WERI-Rb-1 (cell line): ENCODE measurements at regions not wholly inside any gene's neighbourhood (a gene's known extent, or its start where the extent isn't known, plus 50 kb on each side); places are given as distances from the start of the nearest gene placed in this dataset.

Experiments used
- DNase-seq: peaks from one replicate; pipeline ENCODE4 v3.0.0-alpha.2; 2020
- H3K27ac ChIP-seq: fragments of 250-450 bp; sonication (Bioruptor Pico); 2 replicates; pipeline ENCODE4 v1.5.1; 2020; ENCODE audit warnings: mild to moderate bottlenecking, moderate library complexity
- H3K27me3 ChIP-seq: fragments of 250-450 bp; sonication (Bioruptor Pico); 2 replicates; pipeline ENCODE4 v1.5.1; 2021; ENCODE audit warnings: mild to moderate bottlenecking, low read depth, moderate library complexity; ENCODE audit not compliant: insufficient read depth, severe bottlenecking
- H3K36me3 ChIP-seq: fragments of 250-450 bp; sonication (Bioruptor Pico); 2 replicates; pipeline ENCODE4 v1.5.1; 2020; ENCODE audit warnings: mild to moderate bottlenecking, moderate library complexity
- H3K4me3 ChIP-seq: 2 replicates; pipeline ENCODE4 v1.5.1; 2011; ENCODE audit warnings: low read depth, mild to moderate bottlenecking, control low read depth, low read length
- H3K9me3 ChIP-seq: fragments of 250-450 bp; sonication (Bioruptor Pico); 2 replicates; pipeline ENCODE4 v1.5.1; 2021; ENCODE audit warnings: mild to moderate bottlenecking, moderate library complexity; ENCODE audit not compliant: severe bottlenecking
- TF ChIP-seq, protein P1 (sequence below): IDR thresholded peaks from 2 replicates; pipeline ENCODE4 v1.5.1; 2011; ENCODE audit warnings: low read depth, mild to moderate bottlenecking, control low read depth, inconsistent platforms, low read length

DNA sequence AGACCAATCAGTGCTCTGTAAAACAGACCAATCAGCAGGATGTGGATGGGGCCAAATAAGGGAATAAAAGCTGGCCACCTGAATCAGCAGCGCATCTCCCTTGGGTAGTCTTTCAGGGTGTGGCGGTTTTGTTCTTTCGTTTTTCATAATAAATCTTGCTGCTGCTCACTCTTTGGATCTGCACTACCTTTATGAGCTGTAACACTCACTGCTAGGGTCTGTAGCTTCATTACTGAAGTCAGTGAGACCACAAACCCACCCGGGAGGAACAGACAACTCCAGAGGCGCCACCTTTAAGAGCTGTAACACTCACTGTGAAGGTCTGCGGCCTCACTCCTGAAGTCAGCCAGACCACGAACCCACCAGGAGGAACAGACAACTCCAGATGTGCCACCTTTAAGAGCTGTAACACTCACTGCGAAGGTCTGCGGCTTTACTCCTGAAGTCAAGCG lies 175.5 kb upstream of the PDGFD start:
- H3K27ac ChIP-seq: no peak overlapping the region
- H3K9me3 ChIP-seq: no peaks in the 10 kb centered on the region
- no peak for DNase-seq

GRCh38 chr11:104338186-104338585 lies 174.2 kb upstream of the PDGFD start:
- TF ChIP-seq, protein P1, sequence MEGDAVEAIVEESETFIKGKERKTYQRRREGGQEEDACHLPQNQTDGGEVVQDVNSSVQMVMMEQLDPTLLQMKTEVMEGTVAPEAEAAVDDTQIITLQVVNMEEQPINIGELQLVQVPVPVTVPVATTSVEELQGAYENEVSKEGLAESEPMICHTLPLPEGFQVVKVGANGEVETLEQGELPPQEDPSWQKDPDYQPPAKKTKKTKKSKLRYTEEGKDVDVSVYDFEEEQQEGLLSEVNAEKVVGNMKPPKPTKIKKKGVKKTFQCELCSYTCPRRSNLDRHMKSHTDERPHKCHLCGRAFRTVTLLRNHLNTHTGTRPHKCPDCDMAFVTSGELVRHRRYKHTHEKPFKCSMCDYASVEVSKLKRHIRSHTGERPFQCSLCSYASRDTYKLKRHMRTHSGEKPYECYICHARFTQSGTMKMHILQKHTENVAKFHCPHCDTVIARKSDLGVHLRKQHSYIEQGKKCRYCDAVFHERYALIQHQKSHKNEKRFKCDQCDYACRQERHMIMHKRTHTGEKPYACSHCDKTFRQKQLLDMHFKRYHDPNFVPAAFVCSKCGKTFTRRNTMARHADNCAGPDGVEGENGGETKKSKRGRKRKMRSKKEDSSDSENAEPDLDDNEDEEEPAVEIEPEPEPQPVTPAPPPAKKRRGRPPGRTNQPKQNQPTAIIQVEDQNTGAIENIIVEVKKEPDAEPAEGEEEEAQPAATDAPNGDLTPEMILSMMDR: no peak
- Histone ChIP-seq H3K27me3 (no peaks in the 10 kb centered on the region), H3K36me3 (no peaks in the 10 kb centered on the region), H3K9me3 (no peaks in the 10 kb centered on the region), H3K4me3 (no peak overlapping the region), H3K27ac (no peak overlapping the region)
- no peak for DNase-seq

More for the DNA sequence above, 175.5 kb upstream of the PDGFD start:
- no peak overlapping the region for H3K4me3 ChIP-seq
- H3K27me3 ChIP-seq: no peaks in the 10 kb centered on the region
- H3K36me3 ChIP-seq: no peaks in the 10 kb centered on the region
- TF ChIP-seq, protein P1: no peak

DNA sequence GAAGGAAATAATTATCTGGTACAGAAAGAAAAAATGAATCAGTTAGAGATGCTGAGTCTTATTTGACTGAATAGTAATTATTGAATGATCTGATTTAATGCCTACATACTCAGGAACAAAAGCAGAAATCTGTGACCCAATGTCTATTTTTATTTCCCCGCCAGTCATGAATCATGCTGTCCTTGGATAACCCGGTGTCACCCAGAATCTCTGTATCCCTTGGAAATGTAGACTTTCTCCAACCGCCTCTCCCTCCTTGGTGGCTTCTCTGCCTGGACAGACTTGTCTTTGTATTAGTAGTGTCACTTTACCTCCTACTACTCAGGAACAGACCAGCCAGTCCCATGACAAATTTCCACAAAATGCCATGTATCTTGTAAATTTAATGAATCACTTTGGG lies 173.3 kb upstream of the PDGFD start:
- H3K9me3 ChIP-seq: no peaks in the 10 kb centered on the region
- TF ChIP-seq, protein P1: no peak
- DNase-seq: no peak
- no peak overlapping the region for H3K27ac ChIP-seq
- no peaks in the 10 kb centered on the region for H3K36me3 ChIP-seq
- no peaks in the 10 kb centered on the region for H3K27me3 ChIP-seq
- H3K4me3 ChIP-seq: no peak overlapping the region

GRCh38 chr11:104333977-104334376 lies 170.0 kb upstream of the PDGFD start:
- Histone ChIP-seq H3K4me3 (no peak overlapping the region), H3K27me3 (no peaks in the 10 kb centered on the region), H3K27ac (no peak overlapping the region), H3K36me3 (no peaks in the 10 kb centered on the region), H3K9me3 (no peaks in the 10 kb centered on the region)
- DNase-seq: peak; percentile 35
- TF ChIP-seq, protein P1: peak; percentile 35; the same call in 1 of the 2 replicates

GRCh38 chr11:104332110-104332509 lies 168.2 kb upstream of the PDGFD start:
- DNase-seq: peak; percentile 43
- TF ChIP-seq, protein P1: peak; percentile 72
- H3K9me3 ChIP-seq: no peaks in the 10 kb centered on the region
- no peaks in the 10 kb centered on the region for H3K36me3 ChIP-seq
- H3K27me3 ChIP-seq: no peaks in the 10 kb centered on the region
- no peak overlapping the region for H3K27ac ChIP-seq
- no peak overlapping the region for H3K4me3 ChIP-seq

DNA sequence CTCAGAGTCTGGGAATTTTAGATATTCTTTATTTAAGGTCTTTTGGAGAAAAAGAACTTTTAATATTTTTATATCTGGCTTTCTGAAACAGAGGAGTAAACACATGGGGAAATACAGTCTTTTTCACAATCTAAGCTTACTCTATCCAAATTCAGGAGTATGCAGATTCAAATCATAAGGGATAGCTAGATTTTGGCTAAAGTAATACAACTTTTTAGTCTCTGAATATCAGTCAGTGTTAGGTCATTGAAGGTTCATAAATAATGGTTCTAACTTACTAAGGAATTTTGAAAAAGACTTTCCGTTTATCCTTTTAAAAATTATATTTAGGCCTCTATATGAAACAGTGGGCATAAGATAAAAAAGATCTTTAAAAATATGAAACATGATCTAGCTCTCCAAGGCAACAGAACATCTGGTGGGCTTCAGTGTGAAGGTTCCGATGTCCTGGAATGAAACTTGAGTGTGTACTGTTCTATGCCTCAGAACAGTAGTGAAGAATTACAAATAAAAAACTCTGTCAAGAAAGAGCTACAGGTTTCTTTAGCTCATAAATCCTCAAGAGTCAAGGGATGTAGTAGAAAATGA lies 165.2 kb upstream of the PDGFD start:
- Histone ChIP-seq H3K27ac (no peak overlapping the region), H3K36me3 (no peaks in the 10 kb centered on the region), H3K27me3 (no peaks in the 10 kb centered on the region), H3K9me3 (no peaks in the 10 kb centered on the region), H3K4me3 (no peak overlapping the region)
- TF ChIP-seq, protein P1: no peak
- no peak for DNase-seq
